SK-N-SH (cell line): ENCODE measurements at regions not wholly inside any gene's neighbourhood (a gene's known extent, or its start where the extent isn't known, plus 50 kb on each side); places are given as distances from the start of the nearest gene placed in this dataset.

ENCODE experiments used
- CTCF ChIA-PET: fragments of 300-600, 350-600 bp; formaldehyde crosslinking; extraction: SDS; loops from one replicate; lab custom pipeline; 2021; lab: Yijun Ruan, JAX
- POLR2A ChIA-PET: fragments of 350-600 bp; sonication (Branson Sonifier 250); formaldehyde crosslinking; extraction: SDS; loops from one replicate; lab custom pipeline; 2020; ENCODE audit warnings: antibody characterized with exemption, inconsistent platforms; lab: Yijun Ruan, JAX
- DNase-seq: peaks from one replicate; pipeline ENCODE4 v3.0.0; 2012
- H2AFZ ChIP-seq: fragments of 200-600 bp; sonication (generic); 2 replicates; pipeline ENCODE4 v1.8.1; 2016; ENCODE audit warnings: antibody characterized with exemption, mild to moderate bottlenecking, low read depth
- H3F3A ChIP-seq: fragments of 200-600 bp; sonication (generic); replicated peaks from 2 replicates; pipeline ENCODE3; 2016; ENCODE audit warnings: antibody characterized with exemption, mild to moderate bottlenecking; ENCODE audit not compliant: insufficient read depth
- H3K27ac ChIP-seq, 2 experiments: fragments of 200-500 bp in 1 of 2; fragments of 200-600 bp in 1 of 2; sonication (Bioruptor generic) in 1 of 2; sonication (generic), shearing (Covaris generic) in 1 of 2; 2 replicates each; pipeline versions ENCODE4 v1.5.1 to v1.6.1; 2014 to 2016; ENCODE audit warnings: low read depth in 2 of 2, inconsistent platforms in 1 of 2, low read length in 1 of 2, mild to moderate bottlenecking in 1 of 2, mixed read lengths in 1 of 2
- H3K27me3 ChIP-seq: fragments of 200-600 bp; sonication (generic), shearing (Covaris generic); 2 replicates; pipeline ENCODE4 v1.6.1; 2016; ENCODE audit warnings: mixed run types; ENCODE audit not compliant: insufficient read depth
- H3K36me3 ChIP-seq, 2 experiments: fragments of 200-500 bp in 1 of 2; fragments of 200-600 bp in 1 of 2; sonication (Bioruptor generic) in 1 of 2; sonication (generic) in 1 of 2; replicated peaks in 1 of 2; 2 replicates each; pipeline versions ENCODE3 to v1.5.1; 2014 to 2016; ENCODE audit warnings: low read length in 1 of 2, mild to moderate bottlenecking in 1 of 2; ENCODE audit not compliant: insufficient read depth in 2 of 2, control insufficient read depth in 1 of 2
- H3K4me1 ChIP-seq, 2 experiments: fragments of 200-500 bp in 1 of 2; fragments of 200-600 bp in 1 of 2; sonication (Bioruptor generic) in 1 of 2; sonication (generic), shearing (Covaris generic) in 1 of 2; 2 replicates each; pipeline versions ENCODE4 v1.5.1 to v1.6.1; 2014 to 2016; ENCODE audit warnings: low read depth in 1 of 2, low read length in 1 of 2, mixed run types in 1 of 2; ENCODE audit not compliant: insufficient read depth in 2 of 2, control insufficient read depth in 1 of 2
- H3K4me2 ChIP-seq: fragments of 200-600 bp; sonication (generic), shearing (Covaris generic); 2 replicates; pipeline ENCODE4 v1.6.1; 2017; ENCODE audit warnings: mixed run types
- H3K4me3 ChIP-seq, 2 experiments: fragments of 200-500 bp in 1 of 2; fragments of 200-600 bp in 1 of 2; sonication (Bioruptor generic) in 1 of 2; sonication (generic), shearing (Covaris generic) in 1 of 2; 2 replicates each; pipeline versions ENCODE4 v1.5.1 to v1.8.1; 2014 to 2016; ENCODE audit warnings: low read depth in 2 of 2, inconsistent platforms in 1 of 2, low read length in 1 of 2, mild to moderate bottlenecking in 1 of 2, mixed read lengths in 1 of 2, moderate library complexity in 1 of 2
- H3K79me2 ChIP-seq: fragments of 200-600 bp; sonication (generic); 2 replicates; pipeline ENCODE4 v1.8.1; 2017; ENCODE audit warnings: mild to moderate bottlenecking; ENCODE audit not compliant: insufficient read depth
- H3K9ac ChIP-seq: fragments of 200-600 bp; sonication (generic); 2 replicates; pipeline ENCODE4 v1.6.1; 2017; ENCODE audit warnings: mixed run types
- H3K9me2 ChIP-seq: fragments of 200-600 bp; sonication (generic); 2 replicates; pipeline ENCODE4 v1.6.1; 2017; ENCODE audit warnings: mixed run types
- H3K9me3 ChIP-seq: fragments of 200-600 bp; sonication (generic); 2 replicates; pipeline ENCODE4 v1.6.1; 2017; ENCODE audit warnings: mixed run types, mild to moderate bottlenecking, moderate library complexity
- H4K20me1 ChIP-seq: fragments of 200-600 bp; sonication (generic); 2 replicates; pipeline ENCODE4 v1.6.1; 2017; ENCODE audit warnings: mild to moderate bottlenecking, mixed run types; ENCODE audit not compliant: insufficient read depth
- EP300 ChIP-seq, 2 experiments: IDR thresholded peaks; 2 replicates each; pipeline versions ENCODE4 v1.4.0 to v1.6.1; 2012; ENCODE audit warnings: borderline replicate concordance in 1 of 2, low read depth in 1 of 2, low read length in 1 of 2
- EZH2phosphoT487 ChIP-seq: fragments of 200-600 bp; sonication (generic); IDR thresholded peaks from 2 replicates; pipeline ENCODE4 v1.6.1; 2017; ENCODE audit warnings: low read depth, mixed run types, mild to moderate bottlenecking, antibody characterized with exemption, moderate library complexity, borderline replicate concordance
- FOXJ3 ChIP-seq: sonication (generic); formaldehyde crosslinking; IDR thresholded peaks from 2 replicates; pipeline ENCODE4 v1.5.1; 2020; ENCODE audit warnings: mild to moderate bottlenecking, missing genetic modification reagents
- GATA2 ChIP-seq: sonication (generic); formaldehyde crosslinking; IDR thresholded peaks from 2 replicates; pipeline ENCODE4 v1.5.0; 2020; ENCODE audit warnings: mild to moderate bottlenecking, missing genetic modification reagents
- MXI1 ChIP-seq: IDR thresholded peaks from 2 replicates; pipeline ENCODE4 v1.6.1; 2012; ENCODE audit warnings: mild to moderate bottlenecking, low read depth, low read length, improper control_type of control experiment
- NFIC ChIP-seq: IDR thresholded peaks from 2 replicates; pipeline ENCODE4 v1.4.0; 2012; ENCODE audit warnings: borderline replicate concordance
- NRF1 ChIP-seq: IDR thresholded peaks from 2 replicates; pipeline ENCODE4 v1.6.1; 2012; ENCODE audit warnings: low read depth, mild to moderate bottlenecking, low read length
- RAD21 ChIP-seq: IDR thresholded peaks from 2 replicates; pipeline ENCODE4 v1.6.1; 2012; ENCODE audit warnings: mild to moderate bottlenecking, low read length
- REST ChIP-seq: IDR thresholded peaks from 2 replicates; pipeline ENCODE4 v1.6.1; 2012; ENCODE audit warnings: mild to moderate bottlenecking, low read depth, low read length, moderate library complexity
- SMC3 ChIP-seq: IDR thresholded peaks from 2 replicates; pipeline ENCODE4 v1.6.1; 2012; ENCODE audit warnings: low read depth, low read length, improper control_type of control experiment
- TCF12 ChIP-seq: IDR thresholded peaks from 2 replicates; pipeline ENCODE4 v1.4.0; 2012
- TEAD4 ChIP-seq: IDR thresholded peaks from 2 replicates; pipeline ENCODE4 v1.4.0; 2012; ENCODE audit warnings: mild to moderate bottlenecking, borderline replicate concordance; ENCODE audit not compliant: insufficient read depth
- USF1 ChIP-seq: IDR thresholded peaks from 2 replicates; pipeline ENCODE4 v1.4.0; 2012; ENCODE audit warnings: low read depth, borderline replicate concordance
- YY1 ChIP-seq: IDR thresholded peaks from 2 replicates; pipeline ENCODE4 v1.4.0; 2012; ENCODE audit warnings: low read depth, mild to moderate bottlenecking
- WGBS: methylation state at CpG from one replicate; pipeline ENCODE4 v1.1.6; 2017; ENCODE audit warnings: low lambda C conversion rate; 5-methylcytosine and 5-hydroxymethylcytosine counted together
- TF ChIP-seq, protein P1 (sequence below): fragments of 200-600 bp; sonication (generic); IDR thresholded peaks from 2 replicates; pipeline ENCODE4 v1.6.1; 2017; ENCODE audit warnings: antibody characterized with exemption, mild to moderate bottlenecking, moderate library complexity
- TF ChIP-seq, protein P2 (sequence below): IDR thresholded peaks from 2 replicates; pipeline ENCODE4 v1.4.0; 2012; ENCODE audit warnings: low read depth

DNA sequence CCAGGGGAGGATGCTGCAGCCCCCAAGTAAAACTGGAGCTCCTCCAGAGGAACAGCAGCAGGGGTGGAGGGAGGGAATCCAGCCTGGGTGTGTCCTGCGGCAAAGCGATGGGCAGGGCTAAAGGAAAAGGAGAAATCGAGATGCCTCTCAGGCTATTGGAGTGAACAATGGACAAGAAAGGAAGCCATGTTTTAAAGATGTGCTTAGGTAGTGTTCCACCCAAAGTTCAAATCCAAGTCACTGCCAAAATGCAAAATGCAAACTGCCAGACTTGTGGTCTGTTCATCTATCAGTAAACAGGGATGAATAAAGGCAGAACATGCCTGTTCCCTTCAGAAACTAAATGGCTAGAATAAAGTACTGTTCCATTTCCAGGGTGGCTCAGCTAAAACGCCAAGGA is 197.5 kb upstream of the NSMCE3 start:
- no peak overlapping the region for H3K27ac ChIP-seq
- no peaks in the 10 kb centered on the region for H3K27me3 ChIP-seq
- no peak overlapping the region for H3K4me3 ChIP-seq
- no peak overlapping the region for H3K9ac ChIP-seq
- TF ChIP-seq EZH2phosphoT487 (no peak), RAD21 (no peak), TEAD4 (no peak)
- TF ChIP-seq, protein P1, sequence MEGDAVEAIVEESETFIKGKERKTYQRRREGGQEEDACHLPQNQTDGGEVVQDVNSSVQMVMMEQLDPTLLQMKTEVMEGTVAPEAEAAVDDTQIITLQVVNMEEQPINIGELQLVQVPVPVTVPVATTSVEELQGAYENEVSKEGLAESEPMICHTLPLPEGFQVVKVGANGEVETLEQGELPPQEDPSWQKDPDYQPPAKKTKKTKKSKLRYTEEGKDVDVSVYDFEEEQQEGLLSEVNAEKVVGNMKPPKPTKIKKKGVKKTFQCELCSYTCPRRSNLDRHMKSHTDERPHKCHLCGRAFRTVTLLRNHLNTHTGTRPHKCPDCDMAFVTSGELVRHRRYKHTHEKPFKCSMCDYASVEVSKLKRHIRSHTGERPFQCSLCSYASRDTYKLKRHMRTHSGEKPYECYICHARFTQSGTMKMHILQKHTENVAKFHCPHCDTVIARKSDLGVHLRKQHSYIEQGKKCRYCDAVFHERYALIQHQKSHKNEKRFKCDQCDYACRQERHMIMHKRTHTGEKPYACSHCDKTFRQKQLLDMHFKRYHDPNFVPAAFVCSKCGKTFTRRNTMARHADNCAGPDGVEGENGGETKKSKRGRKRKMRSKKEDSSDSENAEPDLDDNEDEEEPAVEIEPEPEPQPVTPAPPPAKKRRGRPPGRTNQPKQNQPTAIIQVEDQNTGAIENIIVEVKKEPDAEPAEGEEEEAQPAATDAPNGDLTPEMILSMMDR, result no peak
- TF ChIP-seq, protein P2, sequence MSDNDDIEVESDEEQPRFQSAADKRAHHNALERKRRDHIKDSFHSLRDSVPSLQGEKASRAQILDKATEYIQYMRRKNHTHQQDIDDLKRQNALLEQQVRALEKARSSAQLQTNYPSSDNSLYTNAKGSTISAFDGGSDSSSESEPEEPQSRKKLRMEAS, result no peak
- H2AFZ ChIP-seq, result no peak overlapping the region
- CTCF ChIA-PET, result no interaction called here
- no peaks in the 10 kb centered on the region for H3K79me2 ChIP-seq
- 66% methylated on average over 4 of the region's 4 CpGs for WGBS
- no peaks in the 10 kb centered on the region for H3K9me3 ChIP-seq
- H3K36me3 ChIP-seq, result no peaks in the 10 kb centered on the region
- no peak overlapping the region for H3K4me2 ChIP-seq
- no peaks in the 10 kb centered on the region for H4K20me1 ChIP-seq
- H3K9me2 ChIP-seq, result no peaks in the 10 kb centered on the region
- POLR2A ChIA-PET, result no interaction called here
- no peaks in the 10 kb centered on the region for H3F3A ChIP-seq
- no peak for DNase-seq
- H3K4me1 ChIP-seq, result no peaks in the 10 kb centered on the region

- Histone ChIP-seq H3F3A (no peaks in the 10 kb centered on the region), H3K27ac (no peak overlapping the region), H3K9me3 (no peaks in the 10 kb centered on the region), H3K4me3 (no peak overlapping the region), H3K4me2 (no peak overlapping the region), H4K20me1 (no peaks in the 10 kb centered on the region), H3K27me3 (no peaks in the 10 kb centered on the region), H3K36me3 (no peaks in the 10 kb centered on the region), H3K9ac (no peak overlapping the region), H3K79me2 (no peaks in the 10 kb centered on the region), H3K4me1 (no peaks in the 10 kb centered on the region), H3K9me2 (no peaks in the 10 kb centered on the region), H2AFZ (no peak overlapping the region)
- WGBS, result 36% methylated on average over 1 of the region's 4 CpGs
- TF ChIP-seq YY1, result no peak
- TF ChIP-seq REST, result no peak
- no peak for TF ChIP-seq TCF12
- TF ChIP-seq FOXJ3 (CRISPR knock-in tag), result no peak
- no peak for TF ChIP-seq TEAD4
- no peak for TF ChIP-seq NFIC
- no peak for TF ChIP-seq GATA2 (CRISPR knock-in tag)
- no peak for TF ChIP-seq NRF1
- no peak for TF ChIP-seq MXI1
- TF ChIP-seq USF1, result no peak
- TF ChIP-seq RAD21, result no peak
- no peak for TF ChIP-seq EP300 (IDR thresholded peaks at IDR 0.05; ENCODE audit: borderline replicate concordance in 1 of 2, low read depth in 1 of 2, low read length in 1 of 2)
- TF ChIP-seq, protein P2, result no peak
- no peak for TF ChIP-seq SMC3
- no peak for DNase-seq
- CTCF ChIA-PET, result no interaction called here
- POLR2A ChIA-PET, result no interaction called here
Observed at GRCh38 chr15:29466292-29466691, 196.7 kb upstream of the NSMCE3 start.
